HepG2 (cell line): ENCODE measurements at regions not wholly inside any gene's neighbourhood (a gene's known extent, or its start where the extent isn't known, plus 50 kb on each side); places are given as distances from the start of the nearest gene placed in this dataset.

Source experiments
- ATAC-seq: fragments of 200-7000 bp; cut with Tn5 transposase; 3 replicates; pipeline ENCODE4 v1.9.1; 2020; ENCODE audit warnings: mild to moderate bottlenecking, moderate library complexity
- BruUV-seq: library from RNA; stranded (reverse); fragments of 400-500 nt; replicated peaks from 2 replicates; lab custom pipeline; 2021; lab: Mats Ljungman, UMichigan
- CTCF ChIA-PET: fragments of 300-600 bp; formaldehyde crosslinking; extraction: SDS; loops from one replicate; lab custom pipeline; 2021; ENCODE audit warnings: low total read pairs, inconsistent platforms, low intra/inter-chr PET ratio; lab: Yijun Ruan, JAX
- POLR2A ChIA-PET: fragments of 350-600 bp; sonication (Branson Sonifier 250); formaldehyde crosslinking; loops from one replicate; lab custom pipeline; 2020; ENCODE audit warnings: antibody characterized with exemption, inconsistent platforms; lab: Yijun Ruan, JAX
- DNase-seq: peaks from one replicate; pipeline ENCODE4 v3.0.0-alpha.2; 2015; ENCODE audit warnings: low spot score
- FAIRE-seq: peaks from 3 replicates; lab custom pipeline; 2011; peaks lifted over from hg19 to GRCh38; lab: Jason Lieb, UNC
- H2AFZ ChIP-seq: one replicate; pipeline ENCODE4 v1.6.1; 2011; ENCODE audit warnings: low read length, inconsistent platforms
- H3K27ac ChIP-seq: fragments of 300-600 bp; 3 replicates; pipeline ENCODE4 v1.8.0; 2011; ENCODE audit warnings: mixed run types, mild to moderate bottlenecking, mixed read lengths, low read length, inconsistent platforms; ENCODE audit not compliant: insufficient read depth; ENCODE audit errors: extremely low read length
- H3K27me3 ChIP-seq, 2 experiments: fragments of 200-600 bp in 1 of 2; 2 replicates in 1 of 2; 3 replicates in 1 of 2; pipeline versions ENCODE4 v1.6.0 to v1.8.0; 2011; ENCODE audit warnings: low read length in 2 of 2, mild to moderate bottlenecking in 2 of 2, moderate library complexity in 2 of 2, inconsistent platforms in 1 of 2; ENCODE audit not compliant: insufficient read depth in 2 of 2, control insufficient read depth in 1 of 2
- H3K36me3 ChIP-seq, 2 experiments: fragments of 200-600 bp in 1 of 2; replicated peaks in 1 of 2; 2 replicates in 1 of 2; 3 replicates in 1 of 2; pipeline versions ENCODE4 v1.5.1 to v1.8.0; 2011; ENCODE audit warnings: low read length in 2 of 2, inconsistent platforms in 1 of 2; ENCODE audit not compliant: insufficient read depth in 2 of 2, control insufficient read depth in 1 of 2
- H3K4me1 ChIP-seq: 2 replicates; pipeline ENCODE4 v1.5.1; 2012; ENCODE audit warnings: low read length, inconsistent platforms; ENCODE audit not compliant: insufficient read depth
- H3K4me2 ChIP-seq: 2 replicates; pipeline ENCODE4 v1.6.0; 2011; ENCODE audit warnings: low read depth, low read length, inconsistent platforms
- H3K4me3 ChIP-seq, 3 experiments: fragments of 200-600 bp in 1 of 3; sonication (generic), shearing (Covaris generic) in 1 of 3; replicated peaks in 1 of 3; 2 replicates each; pipeline ENCODE4 v1.5.1; 2011 to 2016; ENCODE audit warnings: low read length in 3 of 3, inconsistent platforms in 2 of 3, low read depth in 2 of 3, mild to moderate bottlenecking in 2 of 3, control low read depth in 1 of 3, mixed read lengths in 1 of 3; ENCODE audit not compliant: insufficient read depth in 1 of 3
- H3K79me2 ChIP-seq: one replicate; pipeline ENCODE4 v1.6.1; 2011; ENCODE audit warnings: low read length, inconsistent platforms; ENCODE audit not compliant: insufficient read depth
- H3K9ac ChIP-seq: 2 replicates; pipeline ENCODE4 v1.6.0; 2011; ENCODE audit warnings: mild to moderate bottlenecking, low read depth, low read length, inconsistent platforms; ENCODE audit not compliant: insufficient read depth
- H3K9me3 ChIP-seq: 2 replicates; pipeline ENCODE4 v1.5.1; 2012; ENCODE audit warnings: mild to moderate bottlenecking, low read length
- H4K20me1 ChIP-seq: 2 replicates; pipeline ENCODE4 v1.6.0; 2011; ENCODE audit warnings: inconsistent platforms, mild to moderate bottlenecking, low read length, moderate library complexity; ENCODE audit not compliant: insufficient read depth
- ATF2 ChIP-seq: sonication (generic); formaldehyde crosslinking; IDR thresholded peaks from 2 replicates; pipeline ENCODE4 v1.4.0; 2020; ENCODE audit warnings: missing genetic modification reagents
- ATM ChIP-seq: fragments of 450-650 bp; IDR thresholded peaks from 2 replicates; pipeline ENCODE4 v1.7.1; 2017; ENCODE audit warnings: mild to moderate bottlenecking, borderline replicate concordance
- FOXK2 ChIP-seq: fragments of 450-650 bp; IDR thresholded peaks from 2 replicates; pipeline ENCODE4 v1.6.1; 2016
- HNF4G ChIP-seq, 2 experiments: sonication (generic) in 1 of 2; formaldehyde crosslinking in 1 of 2; IDR thresholded peaks; 2 replicates each; pipeline versions ENCODE4 v1.4.0 to v1.6.1; 2011 to 2020; ENCODE audit warnings: borderline replicate concordance in 2 of 2, low read depth in 2 of 2, mild to moderate bottlenecking in 2 of 2, low read length in 1 of 2, missing genetic modification reagents in 1 of 2, moderate library complexity in 1 of 2
- NFE2L1 ChIP-seq: sonication (generic); formaldehyde crosslinking; IDR thresholded peaks from 2 replicates; pipeline ENCODE4 v1.4.0; 2020; ENCODE audit warnings: missing genetic modification reagents, mild to moderate bottlenecking, borderline replicate concordance
- PHB2 ChIP-seq: fragments of 450-650 bp; IDR thresholded peaks from 2 replicates; pipeline ENCODE4 v1.6.1; 2018; ENCODE audit not compliant: partially characterized antibody
- ZBTB38 ChIP-seq: sonication (generic); formaldehyde crosslinking; IDR thresholded peaks from 2 replicates; pipeline ENCODE4 v1.5.1; 2020; ENCODE audit warnings: mild to moderate bottlenecking, missing genetic modification reagents
- ZNF143 ChIP-seq: sonication (generic); formaldehyde crosslinking; IDR thresholded peaks from 2 replicates; pipeline ENCODE4 v1.4.0; 2020; ENCODE audit warnings: missing genetic modification reagents
- ZNF75D ChIP-seq: sonication (generic); formaldehyde crosslinking; IDR thresholded peaks from 2 replicates; pipeline ENCODE4 v1.8.1; 2023; ENCODE audit warnings: missing genetic modification reagents, mild to moderate bottlenecking, borderline replicate concordance
- ZNF777 ChIP-seq: sonication (generic); formaldehyde crosslinking; IDR thresholded peaks from 2 replicates; pipeline ENCODE4 v1.4.0; 2020; ENCODE audit warnings: missing genetic modification reagents
- ZNF883 ChIP-seq: sonication (generic); formaldehyde crosslinking; IDR thresholded peaks from 2 replicates; pipeline ENCODE4 v1.5.1; 2020; ENCODE audit warnings: mild to moderate bottlenecking, missing genetic modification reagents; ENCODE audit errors: not compliant biosample characterization
- ZSCAN9 ChIP-seq: IDR thresholded peaks from 2 replicates; pipeline ENCODE4 v1.6.1; 2016; ENCODE audit warnings: borderline replicate concordance
- WGBS: methylation state at CpG from one replicate; pipeline ENCODE4 v1.1.6; 2017; ENCODE audit warnings: low lambda C conversion rate; 5-methylcytosine and 5-hydroxymethylcytosine counted together
- in situ Hi-C: cut with HindIII; loops from 2 replicates; pipeline ENCODE4 v1.10.0; 2017; ENCODE audit warnings: low pct_unique_long_range_greater_than_20kb; ENCODE audit not compliant: extremely low pct_ligation_motif_present
- intact Hi-C: fragments of 100-400 bp; cut with micrococcal nuclease; formaldehyde crosslinking; loops from one replicate; pipeline ENCODE4 v1.10.0; 2022; ENCODE audit not compliant: unreplicated experiment
- TF ChIP-seq, protein P1 (sequence below): fragments of 450-650 bp; IDR thresholded peaks from 2 replicates; pipeline ENCODE4 v1.6.1; 2016
- TF ChIP-seq, protein P2 (sequence below): IDR thresholded peaks from 2 replicates; pipeline ENCODE4 v1.6.1; 2016; ENCODE audit warnings: missing compliant biosample characterization, missing genetic modification reagents, borderline replicate concordance

DNA sequence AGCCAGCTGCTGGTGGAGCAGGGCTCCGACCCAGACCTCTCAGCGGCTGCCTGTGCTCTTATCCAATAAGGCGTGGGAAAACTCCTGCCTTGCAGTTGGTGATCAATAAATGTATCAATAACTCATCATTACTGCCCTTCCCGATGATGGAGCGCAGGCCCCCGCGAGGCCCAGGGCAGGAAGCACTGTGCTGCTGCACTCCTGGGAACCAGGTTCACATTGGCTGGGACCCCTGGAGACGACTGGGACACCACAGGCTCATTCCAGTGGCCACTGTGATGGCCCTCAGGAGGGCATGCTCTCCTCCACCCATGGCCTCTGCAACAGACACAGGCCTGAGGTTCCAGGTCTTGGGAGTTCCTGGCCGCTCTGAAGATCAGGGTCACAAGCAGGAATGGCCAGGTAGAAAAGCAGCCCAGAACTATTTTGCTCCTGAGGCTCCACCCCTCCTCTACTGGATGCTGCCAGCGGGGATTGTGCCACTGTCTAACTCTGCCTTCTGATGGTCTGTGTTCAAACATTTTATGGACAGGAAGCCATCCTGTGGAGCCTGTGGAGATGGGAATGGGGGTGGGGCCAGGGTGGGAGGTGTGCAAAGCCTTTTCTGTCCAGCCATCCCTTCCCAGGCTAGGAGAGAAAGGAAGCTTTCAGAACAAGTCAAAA lies 287.4 kb upstream of the ZMIZ1 start (continued):
- TF ChIP-seq, protein P1, sequence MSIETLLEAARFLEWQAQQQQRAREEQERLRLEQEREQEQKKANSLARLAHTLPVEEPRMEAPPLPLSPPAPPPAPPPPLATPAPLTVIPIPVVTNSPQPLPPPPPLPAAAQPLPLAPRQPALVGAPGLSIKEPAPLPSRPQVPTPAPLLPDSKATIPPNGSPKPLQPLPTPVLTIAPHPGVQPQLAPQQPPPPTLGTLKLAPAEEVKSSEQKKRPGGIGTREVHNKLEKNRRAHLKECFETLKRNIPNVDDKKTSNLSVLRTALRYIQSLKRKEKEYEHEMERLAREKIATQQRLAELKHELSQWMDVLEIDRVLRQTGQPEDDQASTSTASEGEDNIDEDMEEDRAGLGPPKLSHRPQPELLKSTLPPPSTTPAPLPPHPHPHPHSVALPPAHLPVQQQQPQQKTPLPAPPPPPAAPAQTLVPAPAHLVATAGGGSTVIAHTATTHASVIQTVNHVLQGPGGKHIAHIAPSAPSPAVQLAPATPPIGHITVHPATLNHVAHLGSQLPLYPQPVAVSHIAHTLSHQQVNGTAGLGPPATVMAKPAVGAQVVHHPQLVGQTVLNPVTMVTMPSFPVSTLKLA = no peak
- no peak for TF ChIP-seq ZBTB38 (CRISPR knock-in tag)
- TF ChIP-seq ZNF143 (CRISPR knock-in tag) = no peak
- no peak for TF ChIP-seq ZNF883 (CRISPR knock-in tag)
- no peak for TF ChIP-seq ATM
- TF ChIP-seq ZNF777 (CRISPR knock-in tag) = no peak
- TF ChIP-seq ZNF75D (CRISPR knock-in tag) = no peak
- no peak for TF ChIP-seq PHB2
- TF ChIP-seq ZSCAN9 (CRISPR knock-in tag) = no peak

- POLR2A ChIA-PET = no interaction called here
- no peaks in the 10 kb centered on the region for H3K9me3 ChIP-seq
- peaks cover 1 to 4% of the 10 kb centered on the region in 2 experiments; a peak in 3 of 5 replicates for H3K27me3 ChIP-seq
- 67% methylated on average over 6 of the region's 6 CpGs for WGBS
- no peak overlapping the region for H2AFZ ChIP-seq
- CTCF ChIA-PET = no interaction called here
- H3K4me1 ChIP-seq = peaks cover 12% of the 10 kb centered on the region
- no peak for ATAC-seq
- intact Hi-C loops (no loop called here), in situ Hi-C loops (no loop called here)
- no peak overlapping the region for H3K4me3 ChIP-seq
- no TSS peak for BruUV-seq
- no peak for DNase-seq
- H3K27ac ChIP-seq = no peak overlapping the region
- no peak overlapping the region for H3K4me2 ChIP-seq
- no peaks in the 10 kb centered on the region for H3K36me3 ChIP-seq
- H4K20me1 ChIP-seq = no peaks in the 10 kb centered on the region
- TF ChIP-seq ATF2 (CRISPR knock-in tag) (no peak), FOXK2 (no peak), NFE2L1 (CRISPR knock-in tag) (no peak), HNF4G (IDR thresholded peaks at IDR 0.05; ENCODE audit: borderline replicate concordance, low read depth, low read length) (no peak), HNF4G (CRISPR knock-in tag; IDR thresholded peaks at IDR 0.05; ENCODE audit: borderline replicate concordance, low read depth) (no peak)
- TF ChIP-seq, protein P2, sequence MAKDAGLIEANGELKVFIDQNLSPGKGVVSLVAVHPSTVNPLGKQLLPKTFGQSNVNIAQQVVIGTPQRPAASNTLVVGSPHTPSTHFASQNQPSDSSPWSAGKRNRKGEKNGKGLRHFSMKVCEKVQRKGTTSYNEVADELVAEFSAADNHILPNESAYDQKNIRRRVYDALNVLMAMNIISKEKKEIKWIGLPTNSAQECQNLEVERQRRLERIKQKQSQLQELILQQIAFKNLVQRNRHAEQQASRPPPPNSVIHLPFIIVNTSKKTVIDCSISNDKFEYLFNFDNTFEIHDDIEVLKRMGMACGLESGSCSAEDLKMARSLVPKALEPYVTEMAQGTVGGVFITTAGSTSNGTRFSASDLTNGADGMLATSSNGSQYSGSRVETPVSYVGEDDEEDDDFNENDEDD (CRISPR knock-in tag) = no peak
- no peak overlapping the region for H3K9ac ChIP-seq
- no peaks in the 10 kb centered on the region for H3K79me2 ChIP-seq
- no peak for FAIRE-seq
These were observed 286.8 kb upstream of the ZMIZ1 start for GRCh38 chr10:78781991-78782390.
